Lower leg skin (tissue), 4 donors: ENCODE measurements at regions not wholly inside any gene's neighbourhood (a gene's known extent, or its start where the extent isn't known, plus 50 kb on each side); places are given as distances from the start of the nearest gene placed in this dataset.
"Not testable (repeated sequence)": the region's sequence is repeated elsewhere in the genome, so short reads cannot be mapped to it uniquely, and the experiment has no call there.

Experiments
- DNase-seq, 2 donors: peaks; one replicate each; pipeline ENCODE4 v3.0.0-alpha.2; 2019; ENCODE audit warnings: low spot score in 2 of 2
- H3K4me3 ChIP-seq: fragments of 200-600 bp; sonication (generic); 2 replicates; pipeline ENCODE4 v1.5.1; 2017; ENCODE audit warnings: mild to moderate bottlenecking, low read depth; ENCODE audit not compliant: poor library complexity, severe bottlenecking
- POLR2A ChIP-seq, 2 donors: fragments of 450-650 bp; IDR thresholded peaks; one replicate each; pipeline ENCODE4 v1.6.1; 2016 to 2017; ENCODE audit warnings: antibody characterized with exemption in 2 of 2, mild to moderate bottlenecking in 1 of 2, moderate library complexity in 1 of 2
- WGBS, 2 donors: methylation state at CpG; one replicate each; pipeline ENCODE4 v1.1.5; 2018; 5-methylcytosine and 5-hydroxymethylcytosine counted together
- intact Hi-C: fragments of 100-400 bp; cut with DNase I; formaldehyde crosslinking; loops from one replicate; pipeline ENCODE4 v1.15.0; 2023; ENCODE audit warnings: low total_unique reads
- TF ChIP-seq, protein P1 (sequence below), 3 donors: fragments of 450-650 bp; IDR thresholded peaks; one replicate each; pipeline ENCODE4 v1.5.1; 2016; ENCODE audit warnings: antibody characterized with exemption in 3 of 3, mild to moderate bottlenecking in 3 of 3, moderate library complexity in 2 of 3

DNA sequence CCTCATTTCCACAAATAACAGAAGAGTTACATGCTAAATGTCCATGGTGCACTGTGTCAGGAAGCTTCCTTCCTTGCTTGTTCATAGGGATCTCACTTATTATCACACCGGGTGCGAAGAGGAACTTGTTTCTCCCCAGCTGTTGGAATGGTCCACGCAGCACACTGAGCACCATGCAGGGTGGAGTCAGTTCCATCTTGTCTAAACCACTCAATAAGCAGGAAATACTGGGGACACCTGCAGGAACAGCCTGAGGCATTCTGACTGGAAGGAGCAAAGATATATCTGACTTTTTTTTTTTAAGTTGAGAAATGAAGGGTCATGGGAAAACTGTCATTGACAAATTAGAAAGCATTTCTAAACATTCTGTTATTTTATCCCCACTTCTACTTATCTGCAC lies 70.0 kb upstream of the WDR72 start:
- TF ChIP-seq, protein P1, sequence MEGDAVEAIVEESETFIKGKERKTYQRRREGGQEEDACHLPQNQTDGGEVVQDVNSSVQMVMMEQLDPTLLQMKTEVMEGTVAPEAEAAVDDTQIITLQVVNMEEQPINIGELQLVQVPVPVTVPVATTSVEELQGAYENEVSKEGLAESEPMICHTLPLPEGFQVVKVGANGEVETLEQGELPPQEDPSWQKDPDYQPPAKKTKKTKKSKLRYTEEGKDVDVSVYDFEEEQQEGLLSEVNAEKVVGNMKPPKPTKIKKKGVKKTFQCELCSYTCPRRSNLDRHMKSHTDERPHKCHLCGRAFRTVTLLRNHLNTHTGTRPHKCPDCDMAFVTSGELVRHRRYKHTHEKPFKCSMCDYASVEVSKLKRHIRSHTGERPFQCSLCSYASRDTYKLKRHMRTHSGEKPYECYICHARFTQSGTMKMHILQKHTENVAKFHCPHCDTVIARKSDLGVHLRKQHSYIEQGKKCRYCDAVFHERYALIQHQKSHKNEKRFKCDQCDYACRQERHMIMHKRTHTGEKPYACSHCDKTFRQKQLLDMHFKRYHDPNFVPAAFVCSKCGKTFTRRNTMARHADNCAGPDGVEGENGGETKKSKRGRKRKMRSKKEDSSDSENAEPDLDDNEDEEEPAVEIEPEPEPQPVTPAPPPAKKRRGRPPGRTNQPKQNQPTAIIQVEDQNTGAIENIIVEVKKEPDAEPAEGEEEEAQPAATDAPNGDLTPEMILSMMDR (IDR thresholded peaks at IDR 0.05): no peak
- TF ChIP-seq POLR2A (IDR thresholded peaks at IDR 0.05): no peak
- WGBS, 2 donors: 60 to 69% methylated on average over 3 of the region's 3 CpGs
- intact Hi-C loops: no loop called here

DNA sequence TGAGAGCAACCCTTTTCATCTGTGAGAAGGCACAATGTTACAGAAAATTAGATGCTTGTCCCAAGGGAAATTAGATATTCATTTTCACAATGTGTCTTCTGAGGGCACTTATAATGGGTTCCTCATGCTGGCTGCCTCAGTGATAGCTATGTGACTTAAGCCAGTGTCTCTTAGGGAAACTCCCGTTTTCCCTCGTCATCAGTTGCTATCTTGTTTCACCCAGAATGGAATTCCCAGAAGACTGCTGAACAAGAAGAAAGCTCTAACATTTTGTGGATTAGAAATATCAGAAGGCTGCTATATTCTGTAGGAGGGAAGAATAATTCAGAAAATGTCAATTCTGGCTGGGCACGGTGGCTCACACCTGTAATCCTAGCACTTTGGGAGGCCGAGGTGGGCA lies 67.9 kb upstream of the WDR72 start:
- intact Hi-C loops: no loop called here
- TF ChIP-seq, protein P1 (IDR thresholded peaks at IDR 0.05): no peak
- TF ChIP-seq POLR2A (IDR thresholded peaks at IDR 0.05): no peak
- no peak for DNase-seq
- no peak overlapping the region for H3K4me3 ChIP-seq
- 80 to 81% methylated on average over 4 of the region's 4 CpGs for WGBS, 2 donors

More for the DNA sequence above, 70.0 kb upstream of the WDR72 start:
- no peak for DNase-seq
- H3K4me3 ChIP-seq: no peak overlapping the region

DNA sequence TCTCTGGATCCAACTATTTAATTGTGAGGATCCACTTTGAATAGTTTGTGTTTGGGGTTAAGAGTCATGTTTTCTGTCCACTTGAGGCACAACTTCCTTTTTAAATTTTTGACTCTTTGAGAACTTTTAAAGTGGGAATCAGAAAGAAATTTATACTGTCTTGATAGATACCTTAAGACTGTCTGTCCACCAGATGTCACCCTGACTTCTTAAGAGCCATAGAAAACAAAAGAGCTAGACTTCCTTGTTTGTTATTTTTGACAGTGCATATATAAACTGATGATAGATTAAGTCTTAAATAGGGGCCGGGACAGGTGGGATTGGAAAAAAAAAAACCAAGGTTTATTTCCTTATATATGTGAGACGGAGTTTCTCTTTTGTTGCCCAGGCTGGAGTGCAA lies 52.1 kb upstream of the WDR72 start:
- no peak for TF ChIP-seq POLR2A (IDR thresholded peaks at IDR 0.05)
- TF ChIP-seq, protein P1 (IDR thresholded peaks at IDR 0.05): no peak
- intact Hi-C loops: no loop called here
- 25 to 31% methylated on average over 2 of the region's 2 CpGs for WGBS, 2 donors
- DNase-seq: no peak
- no peak overlapping the region for H3K4me3 ChIP-seq

DNA sequence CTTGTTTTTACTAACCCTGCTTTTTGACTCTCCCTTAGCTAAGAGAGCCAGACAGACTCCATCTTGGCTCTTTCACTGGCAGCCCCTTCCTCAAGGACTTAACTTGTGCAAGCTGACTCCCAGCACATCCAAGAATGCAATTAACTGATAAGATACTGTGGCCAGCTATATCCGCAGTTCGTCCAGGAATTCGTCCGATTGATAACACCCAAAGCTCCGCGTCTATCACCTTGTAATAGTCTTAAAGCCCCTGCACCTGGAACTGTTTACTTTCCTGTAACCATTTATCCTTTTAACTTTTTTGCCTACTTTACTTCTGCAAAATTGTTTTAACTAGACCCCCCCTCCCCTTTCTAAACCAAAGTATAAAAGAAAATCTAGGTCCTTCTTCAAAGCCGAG lies 50.8 kb upstream of the WDR72 start:
- WGBS, 2 donors: 84 to 92% methylated on average over 7 of the region's 7 CpGs
- DNase-seq, intact Hi-C loops, H3K4me3 ChIP-seq: not testable (repeated sequence)
